Renal pelvis (tissue), 1 donor: ENCODE measurements at regions not wholly inside any gene's neighbourhood (a gene's known extent, or its start where the extent isn't known, plus 50 kb on each side); places are given as distances from the start of the nearest gene placed in this dataset.
"Not testable (repeated sequence)": the region's sequence is repeated elsewhere in the genome, so short reads cannot be mapped to it uniquely, and the experiment has no call there.

ENCODE experiments used
- DNase-seq: peaks from one replicate; pipeline ENCODE4 v3.0.0-alpha.2; 2013

- DNase-seq = no peak
These were observed 176.1 kb upstream of the KLF6 start for GRCh38 chr10:3961082-3961481.

GRCh38 chr10:3960496-3960895 is 175.5 kb upstream of the KLF6 start:
- DNase-seq = no peak

- no peak for DNase-seq
These were observed 174.6 kb upstream of the KLF6 start for GRCh38 chr10:3959370-3960325.

- DNase-seq = no peak
These were observed 173.5 kb upstream of the KLF6 start for GRCh38 chr10:3958472-3958996.

GRCh38 chr10:3955955-3956617 is 171.1 kb upstream of the KLF6 start:
- DNase-seq = no peak

- no peak for DNase-seq
These were observed 170.5 kb upstream of the KLF6 start for GRCh38 chr10:3955493-3955892.

GRCh38 chr10:3954615-3955014 is 169.6 kb upstream of the KLF6 start:
- no peak for DNase-seq

- not testable (repeated sequence) for DNase-seq
These were observed 169.0 kb upstream of the KLF6 start for GRCh38 chr10:3954007-3954406.

- no peak for DNase-seq
These were observed 167.0 kb upstream of the KLF6 start for GRCh38 chr10:3951993-3952392.

- DNase-seq = no peak
These were observed 165.8 kb upstream of the KLF6 start for GRCh38 chr10:3950676-3951275.

GRCh38 chr10:3949711-3950110 is 164.7 kb upstream of the KLF6 start:
- DNase-seq = no peak

- DNase-seq = no peak
These were observed 163.8 kb upstream of the KLF6 start for GRCh38 chr10:3948843-3949242.

- no peak for DNase-seq
These were observed 161.5 kb upstream of the KLF6 start for GRCh38 chr10:3946234-3947229.

GRCh38 chr10:3945026-3945425 is 160.0 kb upstream of the KLF6 start:
- no peak for DNase-seq

- no peak for DNase-seq
These were observed 159.6 kb upstream of the KLF6 start for GRCh38 chr10:3944591-3944990.

- DNase-seq = no peak
These were observed 158.8 kb upstream of the KLF6 start for GRCh38 chr10:3943695-3944257.

GRCh38 chr10:3942937-3943489 is 158.0 kb upstream of the KLF6 start:
- DNase-seq = no peak

GRCh38 chr10:3941676-3942075 is 156.7 kb upstream of the KLF6 start:
- DNase-seq = no peak

- DNase-seq = no peak
These were observed 151.5 kb upstream of the KLF6 start for GRCh38 chr10:3936422-3937040.

GRCh38 chr10:3935933-3936359 is 150.9 kb upstream of the KLF6 start:
- no peak for DNase-seq
